NCI-H526 treated with DMSO at 0.1 percent for 48 hours (cell line): ENCODE measurements at regions not wholly inside any gene's neighbourhood (a gene's known extent, or its start where the extent isn't known, plus 50 kb on each side); places are given as distances from the start of the nearest gene placed in this dataset.

Experiments
- DNase-seq: peaks from one replicate; lab custom pipeline; 2025; lab: John Stamatoyannopoulos, UW

- DNase-seq = no peak
These were observed 165.5 kb downstream of the OLFM1 start for GRCh38 chr9:135252980-135253304.

- DNase-seq = no peak
These were observed 166.0 kb downstream of the OLFM1 start for GRCh38 chr9:135253305-135254004.

DNA sequence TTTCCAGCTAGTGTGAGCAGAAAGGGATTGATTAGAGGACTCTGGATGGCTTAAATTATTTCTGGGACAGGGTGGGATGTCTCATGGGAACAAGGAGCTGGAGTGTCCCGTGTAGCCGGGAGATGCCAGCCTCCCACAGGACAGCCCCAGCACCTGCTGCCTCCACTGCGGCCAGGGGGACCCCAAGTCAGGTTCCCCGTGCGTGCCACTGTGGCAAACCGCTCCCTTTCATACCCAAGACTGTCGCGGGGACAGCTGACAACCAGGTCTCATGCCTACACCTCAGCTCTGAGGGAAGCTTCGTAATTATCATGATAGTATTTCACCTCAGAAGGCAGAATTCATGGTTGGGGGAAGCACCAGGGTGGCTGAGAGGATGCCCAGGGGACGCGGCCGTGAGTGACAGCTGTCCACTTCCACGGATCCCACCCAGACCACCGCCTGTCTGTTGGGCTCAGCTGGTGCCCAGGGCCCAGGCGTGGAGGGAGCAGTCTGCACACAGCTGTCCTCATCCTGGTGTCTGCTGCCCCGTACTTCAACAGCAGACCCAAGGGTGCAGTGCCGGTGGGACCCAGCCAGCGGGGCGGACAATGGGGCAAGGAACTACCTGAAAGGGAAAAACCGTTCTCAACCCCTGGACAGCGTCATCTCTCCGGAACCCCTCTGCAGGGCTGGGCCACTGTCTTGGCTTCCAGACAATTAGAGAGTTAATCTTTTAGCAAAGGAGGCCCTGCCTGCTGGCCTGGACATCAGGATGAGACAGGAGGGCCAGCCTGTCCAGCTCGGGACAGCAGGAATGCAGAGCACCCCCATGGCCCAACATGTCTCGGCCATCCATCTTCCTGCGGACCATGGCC lies 166.9 kb downstream of the OLFM1 start:
- DNase-seq = no peak

DNA sequence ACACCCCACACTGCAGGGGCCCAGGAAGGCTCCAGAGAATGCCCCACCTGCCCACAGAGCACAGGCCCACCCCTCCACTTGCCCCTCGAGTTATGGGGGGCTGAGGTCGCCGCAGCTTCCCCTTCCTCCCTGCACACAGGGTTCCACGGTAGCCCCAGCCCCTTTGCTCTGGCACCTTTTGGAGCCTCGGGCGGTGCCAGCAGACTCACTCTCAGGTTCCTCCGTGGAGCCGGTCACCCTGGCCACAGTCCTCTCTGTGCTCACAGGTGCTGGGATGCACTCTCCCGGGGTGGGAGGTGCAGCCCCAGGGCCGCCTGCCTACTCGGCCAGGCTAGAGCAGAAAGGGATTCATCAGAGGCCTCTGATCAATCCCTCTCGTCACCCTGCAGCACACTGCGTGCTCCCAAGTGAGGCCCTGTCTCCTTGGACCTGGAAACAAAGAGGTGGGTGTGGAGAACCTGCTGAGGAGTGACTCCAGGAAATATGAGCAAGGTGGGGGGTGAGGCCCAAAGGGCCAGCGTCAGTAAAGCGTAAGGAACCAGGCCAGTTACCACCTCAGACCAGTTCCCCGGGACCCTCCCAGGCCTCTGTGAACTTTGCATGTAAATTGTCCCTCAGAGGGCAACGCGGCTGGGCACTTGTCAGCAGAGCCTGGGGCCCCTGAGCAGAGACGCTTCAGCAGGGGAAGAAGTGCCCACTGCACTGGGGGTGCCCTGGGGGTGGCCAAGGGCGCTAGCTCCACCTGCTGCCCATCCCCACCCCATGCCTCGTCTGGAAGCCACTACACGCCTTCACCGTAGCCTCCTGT lies 167.8 kb downstream of the OLFM1 start:
- DNase-seq = no peak

- DNase-seq = no peak
These were observed 168.5 kb downstream of the OLFM1 start for GRCh38 chr9:135255841-135256580.

- no peak for DNase-seq
These were observed 169.3 kb downstream of the OLFM1 start for GRCh38 chr9:135256581-135257354.

DNA sequence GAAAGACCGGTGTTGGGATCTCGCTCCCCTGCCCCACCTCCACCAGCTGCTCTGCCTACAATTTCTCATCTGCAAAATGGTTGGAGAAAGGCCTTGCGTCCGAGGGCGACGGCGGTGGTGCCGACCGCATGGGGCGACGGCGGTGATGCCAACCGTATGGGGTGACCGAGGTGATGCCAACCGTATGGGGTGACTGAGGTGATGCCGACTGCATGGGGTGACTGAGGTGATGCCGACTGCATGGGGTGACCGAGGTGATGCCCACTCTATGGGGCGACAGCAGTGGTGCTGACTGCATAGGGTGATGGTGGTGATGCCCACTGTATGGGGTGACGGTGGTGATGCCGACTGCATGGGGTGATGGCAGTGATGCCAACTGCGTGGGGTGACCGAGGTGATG lies 171.0 kb downstream of the OLFM1 start:
- DNase-seq = no peak

GRCh38 chr9:135259273-135259672 lies 171.8 kb downstream of the OLFM1 start:
- no peak for DNase-seq

- DNase-seq = no peak
These were observed 173.0 kb downstream of the OLFM1 start for GRCh38 chr9:135260221-135261180.

- no peak for DNase-seq
These were observed 174.8 kb downstream of the OLFM1 start for GRCh38 chr9:135262248-135262647.

GRCh38 chr9:135263511-135263910 lies 176.0 kb downstream of the OLFM1 start:
- DNase-seq = no peak

- no peak for DNase-seq
These were observed 178.5 kb downstream of the OLFM1 start for GRCh38 chr9:135265931-135266330.

DNA sequence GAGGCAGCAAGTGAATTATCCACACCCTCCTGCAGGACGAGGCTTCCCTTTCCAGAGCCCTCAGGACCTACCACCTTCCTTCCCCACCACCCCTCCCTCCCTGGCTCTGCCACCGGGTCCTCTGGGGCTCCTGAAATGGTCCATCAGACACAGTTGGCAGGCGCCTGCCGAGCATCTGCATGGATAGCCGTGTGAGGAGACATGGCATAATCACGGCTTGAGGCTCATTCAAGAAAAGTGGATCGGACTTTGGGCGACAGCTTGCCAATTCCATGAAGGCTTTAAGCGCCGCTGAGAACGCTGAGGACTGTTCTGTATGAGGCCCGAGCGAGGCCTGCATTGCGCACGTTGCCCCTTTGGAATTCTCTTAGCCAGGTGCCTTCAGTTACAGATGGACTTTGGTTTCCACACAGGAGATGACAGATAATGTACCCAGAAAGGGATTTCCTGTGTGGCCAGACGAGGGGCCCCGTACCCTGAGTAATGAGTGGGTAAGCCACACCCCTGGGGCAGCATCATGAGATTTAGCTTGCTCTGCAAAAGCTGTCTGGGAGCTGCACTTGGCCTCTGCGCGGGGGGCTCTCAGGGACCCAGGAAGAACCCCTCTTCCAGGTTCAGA lies 179.8 kb downstream of the OLFM1 start:
- no peak for DNase-seq

- DNase-seq = no peak
These were observed 180.6 kb downstream of the OLFM1 start for GRCh38 chr9:135268031-135268430.

GRCh38 chr9:135268981-135269380 lies 181.5 kb downstream of the OLFM1 start:
- no peak for DNase-seq

DNA sequence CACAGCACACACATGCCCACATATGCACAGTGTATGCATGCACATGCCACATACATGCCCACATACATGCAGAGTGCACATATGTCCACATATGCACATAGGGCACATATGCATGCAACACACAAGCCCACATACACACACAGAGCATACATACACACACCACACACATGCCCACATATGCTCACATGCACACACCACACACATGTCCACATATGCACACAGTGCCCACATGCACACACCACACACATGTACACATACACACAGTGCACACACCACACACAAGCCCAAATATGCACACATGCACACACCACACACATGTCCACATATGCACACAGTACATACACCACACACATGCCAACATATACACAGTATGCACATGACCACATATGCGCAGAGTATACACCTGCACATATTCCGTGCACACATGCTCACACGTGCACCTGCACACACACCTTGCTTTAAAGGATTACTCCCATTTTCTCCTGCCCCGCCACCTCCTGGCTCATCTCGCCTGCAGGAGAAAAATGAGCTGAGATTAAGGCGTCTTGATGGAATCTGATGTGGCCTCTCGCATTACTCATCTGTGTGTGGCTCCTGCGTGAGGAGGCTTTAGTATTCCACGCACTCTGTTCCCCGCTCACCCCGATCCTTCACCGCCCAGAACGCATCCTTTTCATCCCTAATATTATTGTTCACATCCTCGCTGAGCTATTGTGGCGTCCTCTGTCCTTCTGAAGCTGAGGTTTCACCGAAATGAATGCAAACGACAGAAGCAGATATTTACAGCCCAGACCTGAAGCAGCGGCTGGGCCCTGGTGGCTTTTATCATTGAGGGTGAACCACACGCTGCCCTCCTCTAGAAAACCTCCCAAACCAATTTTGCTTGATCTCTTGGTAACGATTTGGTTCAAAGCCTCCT lies 182.7 kb downstream of the OLFM1 start:
- DNase-seq = no peak

GRCh38 chr9:135271425-135271824 lies 184.0 kb downstream of the OLFM1 start:
- DNase-seq = no peak

GRCh38 chr9:135272608-135273007 lies 185.1 kb downstream of the OLFM1 start:
- DNase-seq = no peak

- DNase-seq = no peak
These were observed 185.5 kb downstream of the OLFM1 start for GRCh38 chr9:135273008-135273407.
